ENCODE measurements at regions not wholly inside any gene's neighbourhood (a gene's known extent, or its start where the extent isn't known, plus 50 kb on each side); places are given as distances from the start of the nearest gene placed in this dataset.

GRCh38 chr13:82976499-82976898 is 905.8 kb downstream of the SLITRK1 start:
- H3K27ac ChIP-seq (ENCODE audit: insufficient read depth, low read depth, low read length) = no peak overlapping the region
- no TSS peak for BruUV-seq (replicated peaks)
- H3K4me3 ChIP-seq (replicated peaks in 1 of 3; ENCODE audit: insufficient read depth in 1 of 3, low read depth in 1 of 3, low read length in 3 of 3) = no peak overlapping the region
- H3K4me1 ChIP-seq (ENCODE audit: control insufficient read depth, extremely low read depth, insufficient read depth, low read length) = no peaks in the 10 kb centered on the region
- dilution Hi-C loops (cut with MboI; ENCODE audit: extremely low pct_ligation_motif_present, low sequenced_read_pairs) (no loop called here), intact Hi-C loops (cut with micrococcal nuclease) (no loop called here)
- no peak for FAIRE-seq
- DNase-seq (ENCODE audit: low read depth, low spot score) = no peak
- no peaks in the 10 kb centered on the region for H3K27me3 ChIP-seq (ENCODE audit: control insufficient read depth in 2 of 2, insufficient read depth in 2 of 2, low read length in 2 of 2)
- no peaks in the 10 kb centered on the region for H3K9me3 ChIP-seq (replicated peaks; ENCODE audit: control insufficient read depth, insufficient read depth, low read length)
- no peak overlapping the region for H2AFZ ChIP-seq (ENCODE audit: low read depth, low read length)
- no peak overlapping the region for H3K9ac ChIP-seq (replicated peaks; ENCODE audit: extremely low read depth, insufficient read depth, low read length)
- TF ChIP-seq POLR2A (IDR thresholded peaks at IDR 0.05; ENCODE audit: low read depth, low read length) (no peak), EZH2 (IDR thresholded peaks at IDR 0.05; ENCODE audit: borderline replicate concordance, low read depth, low read length, severe bottlenecking) (no peak), POLR2AphosphoS5 (IDR thresholded peaks at IDR 0.05; ENCODE audit: insufficient read depth, low read depth, low read length) (no peak), MAX (IDR thresholded peaks at IDR 0.05; ENCODE audit: insufficient read depth, insufficient read length) (no peak), MYC (IDR thresholded peaks at IDR 0.05; ENCODE audit: low read depth, low read length) (no peak)
- no peaks in the 10 kb centered on the region for H3K9me1 ChIP-seq (replicated peaks; ENCODE audit: control insufficient read depth, extremely low read depth, insufficient read depth, low read length)
- H3K79me2 ChIP-seq (ENCODE audit: control insufficient read depth, insufficient read depth, low read length) = no peaks in the 10 kb centered on the region
- no peaks in the 10 kb centered on the region for H3K36me3 ChIP-seq (ENCODE audit: control insufficient read depth in 2 of 2, extremely low read depth in 1 of 2, insufficient read depth in 2 of 2, low read length in 2 of 2)
- no peak overlapping the region for H3K4me2 ChIP-seq (ENCODE audit: insufficient read depth, low read length)
- no peaks in the 10 kb centered on the region for H4K20me1 ChIP-seq (replicated peaks; ENCODE audit: control insufficient read depth, extremely low read depth, insufficient read depth, low read length)
- ChIA-PET CTCF (no interaction called here), POLR2A (no interaction called here)

GRCh38 chr13:82963226-82964099 is 918.8 kb downstream of the SLITRK1 start:
- no peaks in the 10 kb centered on the region for H3K9me1 ChIP-seq (replicated peaks; ENCODE audit: control insufficient read depth, extremely low read depth, insufficient read depth, low read length)
- no peak overlapping the region for H2AFZ ChIP-seq (ENCODE audit: low read depth, low read length)
- dilution Hi-C loops (cut with MboI; ENCODE audit: extremely low pct_ligation_motif_present, low sequenced_read_pairs) (no loop called here), intact Hi-C loops (cut with micrococcal nuclease) (no loop called here)
- no peak overlapping the region for H3K4me2 ChIP-seq (ENCODE audit: insufficient read depth, low read length)
- POLR2A ChIA-PET = no interaction called here
- no peak overlapping the region for H3K27ac ChIP-seq (ENCODE audit: insufficient read depth, low read depth, low read length)
- CTCF ChIA-PET = no interaction called here
- no peak for FAIRE-seq
- no TSS peak for BruUV-seq (replicated peaks)
- TF ChIP-seq CTCF (IDR thresholded peaks at IDR 0.05; ENCODE audit: extremely low read depth in 1 of 2, insufficient read depth in 1 of 2, low read depth in 1 of 2, low read length in 2 of 2) = no peak
- no peak for TF ChIP-seq MYC (IDR thresholded peaks at IDR 0.05; ENCODE audit: low read depth, low read length)
- TF ChIP-seq JUN (IDR thresholded peaks at IDR 0.05; ENCODE audit: borderline replicate concordance, insufficient read depth, insufficient read length, low read depth) = no peak
- TF ChIP-seq POLR2AphosphoS5 (IDR thresholded peaks at IDR 0.05; ENCODE audit: insufficient read depth, low read depth, low read length) = no peak
- TF ChIP-seq EZH2 (IDR thresholded peaks at IDR 0.05; ENCODE audit: borderline replicate concordance, low read depth, low read length, severe bottlenecking) = no peak
- TF ChIP-seq GATA2 (IDR thresholded peaks at IDR 0.05; ENCODE audit: insufficient read depth, insufficient read length, low read depth, low read length) = no peak
- TF ChIP-seq POLR2A (IDR thresholded peaks at IDR 0.05; ENCODE audit: low read depth, low read length) = no peak
- no peak for TF ChIP-seq MAX (IDR thresholded peaks at IDR 0.05; ENCODE audit: insufficient read depth, insufficient read length)
- no peak for TF ChIP-seq FOS (IDR thresholded peaks at IDR 0.05; ENCODE audit: borderline replicate concordance, insufficient read depth, low read length)
- no peaks in the 10 kb centered on the region for H3K79me2 ChIP-seq (ENCODE audit: control insufficient read depth, insufficient read depth, low read length)
- no peaks in the 10 kb centered on the region for H3K27me3 ChIP-seq (ENCODE audit: control insufficient read depth in 2 of 2, insufficient read depth in 2 of 2, low read length in 2 of 2)
- no peak overlapping the region for H3K4me3 ChIP-seq (replicated peaks in 1 of 3; ENCODE audit: insufficient read depth in 1 of 3, low read depth in 1 of 3, low read length in 3 of 3)
- peaks cover 2% of the 10 kb centered on the region for H3K9me3 ChIP-seq (replicated peaks; ENCODE audit: control insufficient read depth, insufficient read depth, low read length)
- H3K4me1 ChIP-seq (ENCODE audit: control insufficient read depth, extremely low read depth, insufficient read depth, low read length) = no peaks in the 10 kb centered on the region
- DNase-seq (ENCODE audit: low read depth, low spot score) = peak; percentile 32
- H4K20me1 ChIP-seq (replicated peaks; ENCODE audit: control insufficient read depth, extremely low read depth, insufficient read depth, low read length) = no peaks in the 10 kb centered on the region
- no peaks in the 10 kb centered on the region for H3K36me3 ChIP-seq (ENCODE audit: control insufficient read depth in 2 of 2, extremely low read depth in 1 of 2, insufficient read depth in 2 of 2, low read length in 2 of 2)
- H3K9ac ChIP-seq (replicated peaks; ENCODE audit: extremely low read depth, insufficient read depth, low read length) = no peak overlapping the region

Measured in endothelial cell of umbilical vein (primary cell).